GM12892 (cell line): ENCODE measurements at regions not wholly inside any gene's neighbourhood (a gene's known extent, or its start where the extent isn't known, plus 50 kb on each side); places are given as distances from the start of the nearest gene placed in this dataset.

Experiments
- DNase-seq: peaks from one replicate; pipeline ENCODE4 v3.0.0; 2011; ENCODE audit not compliant: insufficient read length
- FAIRE-seq: peaks from 2 replicates; lab custom pipeline; 2011; peaks lifted over from hg19 to GRCh38; lab: Jason Lieb, UNC
- POLR2A ChIP-seq: IDR thresholded peaks from 2 replicates; pipeline ENCODE4 v1.6.1; 2011; ENCODE audit warnings: low read depth, low read length, control low read depth
- POLR2AphosphoS5 ChIP-seq: IDR thresholded peaks from 2 replicates; pipeline ENCODE4 v1.6.1; 2011; ENCODE audit warnings: low read depth, low read length, control low read depth
- TAF1 ChIP-seq: IDR thresholded peaks from 2 replicates; pipeline ENCODE4 v1.6.1; 2011; ENCODE audit warnings: low read depth, mild to moderate bottlenecking, control low read depth, low read length, borderline replicate concordance

- DNase-seq (no peak), FAIRE-seq (no peak)
- no peak for TF ChIP-seq POLR2A
Observed at GRCh38 chr22:35138521-35138920, 72.6 kb downstream of the ISX start.

- FAIRE-seq: peak; percentile 76
- DNase-seq: no peak
- TF ChIP-seq TAF1 (no peak), POLR2A (no peak), POLR2AphosphoS5 (no peak)
Observed at GRCh38 chr22:35140879-35141745, 75.2 kb downstream of the ISX start.

- FAIRE-seq: no peak
- TF ChIP-seq POLR2A (no peak), TAF1 (no peak), POLR2AphosphoS5 (no peak)
- no peak for DNase-seq
Observed at GRCh38 chr22:35148381-35148780, 82.4 kb downstream of the ISX start.

- FAIRE-seq (peak; percentile 80), DNase-seq (no peak)
- no peak for TF ChIP-seq POLR2AphosphoS5
- TF ChIP-seq POLR2A: no peak
Observed at GRCh38 chr22:35148866-35149548, 83.0 kb downstream of the ISX start.

- FAIRE-seq: peak; percentile 97
- TF ChIP-seq POLR2AphosphoS5 (no peak), TAF1 (no peak), POLR2A (no peak; the same call in 1 of the 2 replicates)
- no peak for DNase-seq
Observed at GRCh38 chr22:35150183-35151107, 84.5 kb downstream of the ISX start.

GRCh38 chr22:35152316-35152715 lies 86.4 kb downstream of the ISX start:
- TF ChIP-seq TAF1 (no peak), POLR2A (no peak), POLR2AphosphoS5 (no peak)
- DNase-seq (no peak), FAIRE-seq (no peak)

- no peak for DNase-seq
- peak; percentile 84 for FAIRE-seq
- TF ChIP-seq POLR2A (no peak), POLR2AphosphoS5 (no peak), TAF1 (no peak)
Observed at GRCh38 chr22:35154937-35155387, 89.0 kb downstream of the ISX start.

GRCh38 chr22:35155403-35156025 lies 89.6 kb downstream of the ISX start:
- no peak for TF ChIP-seq POLR2AphosphoS5
- no peak for TF ChIP-seq POLR2A
- no peak for TF ChIP-seq TAF1
- DNase-seq: no peak
- no peak for FAIRE-seq

GRCh38 chr22:35156945-35157344 lies 91.0 kb downstream of the ISX start:
- FAIRE-seq (no peak), DNase-seq (no peak)

GRCh38 chr22:35158336-35158735 lies 92.4 kb downstream of the ISX start:
- FAIRE-seq (no peak), DNase-seq (no peak)
- TF ChIP-seq POLR2AphosphoS5: no peak
- no peak for TF ChIP-seq TAF1
- no peak for TF ChIP-seq POLR2A

More at GRCh38 chr22:35156945-35157344, 91.0 kb downstream of the ISX start:
- no peak for TF ChIP-seq POLR2A
- no peak for TF ChIP-seq POLR2AphosphoS5
- no peak for TF ChIP-seq TAF1
